ENCODE measurements at regions not wholly inside any gene's neighbourhood (a gene's known extent, or its start where the extent isn't known, plus 50 kb on each side); places are given as distances from the start of the nearest gene placed in this dataset.

GRCh38 chr21:25300632-25301031 lies 306.6 kb downstream of the MRPL39 start:
- DNase-seq (no peak), ATAC-seq (ENCODE audit: low read depth) (no peak)
- Histone ChIP-seq H3K9me1 (ENCODE audit: insufficient read depth, low read length) (no peaks in the 10 kb centered on the region), H2AK9ac (replicated peaks; ENCODE audit: low read depth, low read length, poor library complexity) (no peak overlapping the region), H4K8ac (ENCODE audit: low read depth in 2 of 2, low read length in 2 of 2) (no peak overlapping the region), H3K18ac (ENCODE audit: low read depth, low read length) (no peak overlapping the region), H3K27me3 (ENCODE audit: control insufficient read depth, insufficient read depth, low read length) (no peaks in the 10 kb centered on the region), H2BK120ac (ENCODE audit: low read depth, low read length) (no peak overlapping the region), H3K23ac (ENCODE audit: low read depth, low read length) (no peak overlapping the region), H2AFZ (replicated peaks; ENCODE audit: low read length, poor library complexity) (no peak overlapping the region), H3K36me3 (ENCODE audit: control insufficient read depth, insufficient read depth, low read length) (no peaks in the 10 kb centered on the region), H4K20me1 (ENCODE audit: insufficient read depth, low read length) (no peaks in the 10 kb centered on the region), H3K9me3 (ENCODE audit: control insufficient read depth, insufficient read depth, low read length) (no peaks in the 10 kb centered on the region), H2BK20ac (ENCODE audit: low read depth, low read length) (no peak overlapping the region), H3K9ac (ENCODE audit: low read depth, low read length) (no peak overlapping the region), H4K5ac (ENCODE audit: low read depth, low read length) (no peak overlapping the region), H2BK5ac (ENCODE audit: low read depth, low read length, poor library complexity, severe bottlenecking) (no peak overlapping the region), H4K91ac (ENCODE audit: insufficient read depth, low read depth, low read length) (no peak overlapping the region), H3K4me1 (ENCODE audit: control insufficient read depth, insufficient read depth, low read length) (no peaks in the 10 kb centered on the region), H3K79me1 (ENCODE audit: low read depth in 1 of 2, low read length in 2 of 2) (no peaks in the 10 kb centered on the region), H3K27ac (ENCODE audit: insufficient read depth, low read length) (no peak overlapping the region), H3K4me3 (ENCODE audit: insufficient read depth, low read depth, low read length) (no peak overlapping the region), H2BK15ac (ENCODE audit: low read depth, low read length) (no peak overlapping the region), H3K14ac (replicated peaks; ENCODE audit: low read depth, low read length) (no peak overlapping the region), H3K4me2 (ENCODE audit: low read depth, low read length) (no peak overlapping the region), H3K56ac (ENCODE audit: extremely low read depth, insufficient read depth, low read length) (no peak overlapping the region), H2AK5ac (ENCODE audit: low read depth, low read length) (no peak overlapping the region), H3K4ac (ENCODE audit: low read depth, low read length) (no peak overlapping the region)
- TF ChIP-seq MXI1 (IDR thresholded peaks at IDR 0.05; ENCODE audit: borderline replicate concordance, low read depth, low read length) (no peak), ELK1 (IDR thresholded peaks at IDR 0.05; ENCODE audit: borderline replicate concordance, low read depth, low read length) (no peak), POLR2A (IDR thresholded peaks at IDR 0.05; ENCODE audit: low read depth, low read length) (no peak), RCOR1 (IDR thresholded peaks at IDR 0.05; ENCODE audit: insufficient replicate concordance, low read length) (no peak), NFE2L2 (IDR thresholded peaks at IDR 0.05; ENCODE audit: low read depth, low read length) (no peak), RFX5 (IDR thresholded peaks at IDR 0.05; ENCODE audit: low read depth, low read length) (no peak), MAFK (IDR thresholded peaks at IDR 0.05; ENCODE audit: low read depth, low read length) (no peak), RAD21 (IDR thresholded peaks at IDR 0.05; ENCODE audit: low read length) (no peak), CEBPB (IDR thresholded peaks at IDR 0.05; ENCODE audit: low read depth, low read length) (no peak), CHD1 (IDR thresholded peaks at IDR 0.05; ENCODE audit: low read depth, low read length) (no peak), CTCF (conservative IDR thresholded peaks at IDR 0.05; ENCODE audit: low read depth, low read length) (no peak), FOS (IDR thresholded peaks at IDR 0.05; ENCODE audit: low read depth, low read length) (no peak), SMC3 (IDR thresholded peaks at IDR 0.05; ENCODE audit: low read depth, low read length) (no peak), BHLHE40 (IDR thresholded peaks at IDR 0.05; ENCODE audit: low read depth, low read length) (no peak), USF2 (IDR thresholded peaks at IDR 0.05; ENCODE audit: low read depth, low read length) (no peak), MAZ (IDR thresholded peaks at IDR 0.05; ENCODE audit: borderline replicate concordance, low read depth, low read length) (no peak)
- no TSS peak for BruUV-seq (replicated peaks)
- CTCF ChIA-PET = interaction anchor here (0.7 kb wide), 1 partner anchor 24 kb away, joined by 3 read pairs; no protein-coding TSS in a partner anchor
- no CpG with 5 or more reads among the region's 6 CpGs for WGBS, 2 experiments (ENCODE audit: extremely low coverage in 2 of 2, insufficient read length in 1 of 2)
- dilution Hi-C loops (cut with HindIII; ENCODE audit: low sequenced_read_pairs, unreplicated experiment) (no loop called here), in situ Hi-C loops (cut with MboI; ENCODE audit: low sequenced_read_pairs) (no loop called here), intact Hi-C loops (cut with micrococcal nuclease) (no loop called here)
- POLR2A ChIA-PET (ENCODE audit: unreplicated experiment) = no interaction called here

All from IMR-90 (cell line).